Fibroblast of skin of back (primary cell): ENCODE measurements at regions not wholly inside any gene's neighbourhood (a gene's known extent, or its start where the extent isn't known, plus 50 kb on each side); places are given as distances from the start of the nearest gene placed in this dataset.

Experiments used
- DNase-seq: peaks from one replicate; pipeline ENCODE4 v3.0.0-alpha.2; 2013

DNA sequence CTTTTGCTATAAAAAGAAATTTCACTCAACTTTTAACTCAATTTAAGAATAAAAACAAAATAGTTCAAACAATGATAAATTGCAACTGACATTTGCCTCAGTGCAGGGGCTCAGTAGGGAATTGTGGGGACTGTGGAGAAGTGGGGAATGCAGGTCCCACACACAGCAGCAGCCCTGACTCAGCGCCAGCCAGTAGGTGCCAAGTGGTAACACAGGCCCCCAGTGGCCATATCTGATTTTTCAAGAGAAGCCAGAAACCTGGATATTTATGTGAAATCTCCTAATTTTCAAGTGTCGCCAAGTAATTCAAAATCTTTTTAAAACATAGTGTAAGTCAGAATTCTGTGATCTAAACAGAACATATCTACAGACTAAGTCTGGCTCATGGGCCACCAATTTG lies 186.3 kb downstream of the EN1 start:
- peak; percentile 19 for DNase-seq

DNA sequence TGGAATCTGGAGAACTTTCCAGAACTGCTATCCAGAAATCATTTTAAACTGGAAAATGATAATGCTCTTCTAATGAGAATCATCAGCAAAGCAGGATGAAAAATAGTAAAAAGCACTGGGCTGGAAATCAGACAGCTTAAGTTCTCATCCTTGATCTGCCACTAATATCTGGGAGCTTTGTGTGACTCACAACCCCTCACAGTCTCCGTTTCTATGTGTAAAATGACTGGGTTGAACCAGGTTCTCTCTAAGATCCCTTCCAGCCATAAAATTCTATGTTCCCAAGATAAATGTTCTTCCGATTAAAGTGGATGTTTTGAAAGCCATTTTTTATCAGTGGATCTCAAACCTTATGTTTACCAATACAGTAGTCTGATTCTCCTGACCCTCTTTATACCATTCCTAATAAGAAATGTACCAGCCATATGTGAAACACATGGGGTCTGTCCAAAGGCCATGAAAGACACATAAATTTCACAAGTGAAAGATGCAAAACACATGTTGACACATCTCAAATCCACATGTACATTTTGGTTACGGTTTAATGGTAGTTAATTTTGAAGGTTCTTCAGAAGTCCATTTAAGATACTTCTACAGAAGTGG lies 188.8 kb downstream of the EN1 start:
- no peak for DNase-seq

DNA sequence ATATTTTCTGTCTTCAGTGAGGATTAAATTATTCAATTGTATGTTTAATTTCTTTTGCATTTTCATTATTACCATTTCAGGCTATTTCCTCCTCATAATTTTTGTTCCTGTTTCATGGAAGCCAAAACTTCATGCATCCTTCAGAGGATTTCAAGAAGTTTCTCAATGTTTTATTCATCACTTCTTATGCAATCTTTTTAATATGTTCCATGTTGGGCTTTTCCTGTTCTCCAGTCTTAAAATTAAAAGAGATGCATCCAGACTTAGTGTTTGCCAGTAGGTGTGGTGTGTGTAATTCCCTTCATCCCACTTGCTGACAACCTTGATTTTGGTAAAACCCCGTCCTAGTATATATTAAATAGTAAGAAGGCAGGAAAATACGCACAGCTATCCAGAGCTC lies 190.0 kb downstream of the EN1 start:
- no peak for DNase-seq

DNA sequence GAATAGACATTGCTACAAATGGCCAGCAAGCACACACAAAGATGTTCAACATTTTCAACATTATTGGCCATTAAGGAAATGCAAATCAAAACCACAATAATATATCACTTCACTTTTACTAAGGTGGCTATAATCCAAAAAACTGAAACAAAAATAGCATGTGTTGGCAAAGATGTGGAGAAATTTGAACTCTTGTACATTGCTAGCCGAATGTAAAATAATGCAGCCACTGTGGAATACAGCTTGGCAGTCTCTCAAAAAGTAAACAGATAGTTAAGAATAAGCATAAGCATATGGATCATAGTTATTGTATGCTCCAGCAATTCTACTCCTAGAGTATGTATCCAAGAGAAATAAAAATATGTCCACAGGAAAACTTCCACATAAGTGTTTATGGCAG lies 192.5 kb downstream of the EN1 start:
- DNase-seq, result peak; percentile 40

DNA sequence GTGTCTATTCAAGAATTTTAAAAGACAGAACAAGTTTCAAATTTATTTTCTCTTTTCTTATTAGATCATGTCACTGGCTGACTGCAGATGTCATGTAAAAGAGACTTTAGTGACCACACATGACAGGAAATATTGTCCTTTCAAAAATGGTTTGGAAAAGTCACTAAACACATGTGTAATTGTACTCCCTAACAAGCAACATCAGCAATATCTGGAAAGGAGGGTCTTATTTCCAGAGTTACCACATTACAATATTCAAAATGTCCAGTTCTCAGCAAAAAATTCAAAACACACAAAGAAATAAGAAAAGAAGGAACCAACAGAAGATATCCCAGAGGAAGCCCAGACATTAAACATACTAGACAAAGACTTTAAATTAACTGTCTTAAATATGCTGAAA lies 197.1 kb downstream of the EN1 start:
- DNase-seq, result no peak

DNA sequence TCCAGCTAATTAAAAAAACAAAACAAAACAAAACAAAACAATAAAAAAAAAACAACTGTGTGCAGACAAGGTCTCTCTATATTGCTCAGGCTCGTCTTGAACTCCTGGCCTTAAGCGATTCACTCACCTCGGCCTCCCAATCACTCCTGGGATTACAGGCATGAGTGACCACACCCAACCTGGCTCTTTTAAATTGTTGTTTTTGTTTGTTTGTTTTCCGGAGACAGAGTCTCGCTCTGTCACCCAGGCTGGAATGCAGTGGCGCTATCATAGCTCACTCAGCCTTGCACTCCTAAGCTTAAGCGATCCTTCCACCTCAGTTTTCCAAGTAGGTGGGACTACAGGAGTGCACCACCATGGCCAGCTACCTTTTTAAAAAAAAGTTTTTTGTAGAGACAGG lies 201.6 kb downstream of the EN1 start:
- DNase-seq, result no peak

DNA sequence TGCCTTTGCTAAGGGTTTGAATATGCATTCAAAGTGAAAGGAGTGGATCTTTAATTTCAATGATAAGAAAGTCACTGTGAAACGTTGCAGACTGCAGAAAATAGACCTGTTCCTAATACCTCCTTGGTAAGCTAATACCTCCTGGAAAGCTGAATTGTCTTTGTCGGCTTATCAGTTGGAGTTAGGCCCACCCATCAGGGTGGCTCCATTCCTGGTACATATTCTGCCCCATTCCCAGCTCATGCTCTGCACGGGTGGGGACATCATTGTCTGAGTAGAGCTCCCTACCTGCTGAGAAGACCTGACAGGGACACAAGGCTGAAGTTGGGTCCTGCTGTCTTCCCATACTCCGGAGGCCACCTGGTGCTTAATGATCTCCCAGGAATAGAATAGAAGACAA lies 203.3 kb downstream of the EN1 start:
- no peak for DNase-seq

DNA sequence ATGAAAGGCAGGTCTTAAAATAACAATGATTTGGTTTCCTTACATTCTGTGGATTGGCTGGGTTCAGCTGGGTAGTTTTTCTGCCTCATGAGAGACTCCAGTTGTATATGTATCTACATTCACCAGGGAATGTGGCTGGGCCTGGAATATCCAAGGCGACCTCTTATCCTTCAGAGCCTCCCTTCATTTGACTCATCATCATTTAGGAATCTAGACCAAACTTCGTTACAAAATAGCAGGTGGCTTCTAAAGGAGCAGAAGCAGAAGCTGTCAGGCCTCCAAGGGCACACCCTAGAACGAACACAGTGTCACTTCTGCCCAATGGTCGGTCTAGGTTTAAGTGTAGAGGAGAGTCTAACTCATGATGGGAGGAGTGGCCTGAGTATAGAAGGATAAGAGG lies 204.2 kb downstream of the EN1 start:
- no peak for DNase-seq

DNA sequence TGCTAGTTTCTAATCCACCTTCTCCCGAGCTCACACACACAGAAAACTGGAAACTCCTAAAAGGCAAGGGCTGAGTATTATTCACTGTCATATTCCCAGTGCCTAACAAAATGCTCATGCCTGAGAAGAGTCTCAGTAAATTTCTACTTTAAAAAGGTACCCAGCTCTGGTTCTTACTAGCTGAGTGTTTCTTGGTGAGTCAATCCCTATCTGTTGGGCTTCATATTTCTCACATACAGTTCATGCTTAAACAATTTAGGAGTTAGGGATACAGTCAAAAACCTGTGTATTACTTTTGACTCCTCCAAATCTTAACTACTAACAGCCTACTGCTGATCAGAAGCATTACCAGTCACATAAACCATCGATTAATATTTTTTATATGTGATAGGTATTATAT lies 204.9 kb downstream of the EN1 start:
- DNase-seq, result peak; percentile 40

DNA sequence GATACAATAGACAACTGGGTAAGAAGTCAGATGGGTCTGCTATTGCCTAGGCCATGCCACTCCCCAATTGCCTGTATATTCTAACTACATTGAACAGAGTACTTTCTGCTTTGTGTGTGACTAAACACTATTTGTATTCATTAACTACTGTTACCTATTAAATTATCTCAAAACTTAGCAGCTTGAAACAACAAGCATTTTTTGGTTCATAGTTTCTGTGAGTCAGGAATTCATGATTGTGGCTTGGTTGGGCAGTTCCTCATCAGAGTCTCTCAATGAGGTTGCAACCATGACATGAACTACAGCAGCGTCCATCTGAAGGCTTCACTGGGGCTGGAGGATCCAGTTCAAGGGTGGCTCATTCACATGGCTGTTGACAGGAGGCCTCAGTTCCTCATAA lies 205.7 kb downstream of the EN1 start:
- peak; percentile 15 for DNase-seq

DNA sequence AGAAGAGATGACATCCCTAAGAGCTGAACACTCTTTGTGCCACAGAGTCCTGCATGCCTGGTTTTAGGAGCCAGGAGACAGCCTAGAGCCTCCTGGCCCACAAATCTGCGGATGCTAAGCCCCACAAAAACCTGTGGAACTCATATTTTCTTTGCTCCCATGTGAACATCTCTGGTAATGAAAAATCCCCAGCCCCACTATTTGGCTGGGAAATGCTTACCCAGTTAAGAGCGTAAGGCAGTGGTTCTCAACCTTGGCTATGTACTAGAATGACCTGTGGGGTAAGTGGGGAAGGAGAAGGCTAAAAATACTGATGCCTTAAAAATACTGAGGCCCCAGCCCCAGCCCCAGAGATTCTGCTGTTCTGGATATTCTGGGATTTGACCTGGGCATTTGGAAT lies 208.1 kb downstream of the EN1 start:
- DNase-seq, result no peak

DNA sequence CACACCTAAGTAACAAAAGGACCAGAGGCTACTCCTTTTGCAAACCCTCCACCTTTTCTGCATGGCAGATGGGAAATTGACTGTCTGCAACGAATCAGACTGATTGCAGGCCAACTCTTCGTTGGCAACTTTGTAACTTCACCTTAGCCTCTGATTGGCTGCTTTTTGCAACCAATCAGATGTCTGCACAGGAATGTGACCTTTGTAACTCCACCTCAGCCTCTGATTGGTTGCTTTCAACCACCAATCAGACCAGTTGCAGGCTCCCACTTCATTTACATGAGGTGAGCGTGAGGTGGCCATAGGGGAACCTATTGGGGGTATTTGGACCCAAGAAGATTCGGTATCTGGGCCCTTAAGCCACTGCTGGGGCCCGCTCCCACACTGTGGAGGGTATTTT lies 209.0 kb downstream of the EN1 start:
- DNase-seq, result no peak

DNA sequence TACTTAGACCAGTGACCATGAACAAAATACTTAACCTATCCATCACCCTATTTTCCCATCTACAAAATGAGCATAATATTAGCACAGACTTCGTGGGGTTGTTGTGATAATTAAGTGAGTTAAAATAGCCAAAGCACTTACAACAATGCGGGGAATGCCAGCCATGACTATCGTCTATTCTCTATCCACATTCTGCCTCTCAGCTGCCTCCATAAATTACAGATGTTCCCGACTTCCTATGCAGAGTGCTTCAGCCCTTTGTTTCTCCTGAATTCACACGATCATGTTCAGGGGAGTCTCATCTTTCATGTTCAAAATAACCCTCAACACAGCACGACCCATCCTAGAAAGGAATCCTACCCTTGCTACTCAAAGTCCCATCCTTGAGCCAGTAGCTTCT lies 211.6 kb downstream of the EN1 start:
- no peak for DNase-seq

DNA sequence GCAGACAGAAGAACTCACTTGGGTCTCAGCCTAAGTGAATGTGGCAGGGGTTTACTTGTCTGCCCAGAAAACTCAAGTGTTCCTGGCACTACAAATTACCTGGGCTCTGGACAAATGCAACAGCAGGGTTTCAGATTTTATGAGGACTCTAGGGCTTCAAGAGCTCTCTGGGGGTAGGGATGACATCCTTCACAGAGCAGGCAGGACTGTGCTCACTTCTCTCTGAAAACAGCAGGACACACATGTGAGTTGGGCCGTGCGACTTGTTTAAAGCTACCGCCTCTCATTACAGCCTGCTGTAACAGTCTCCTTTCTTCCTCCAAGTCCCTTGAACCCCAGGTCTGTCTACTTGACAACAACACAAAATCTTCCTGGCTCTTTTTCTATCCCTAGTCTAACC lies 212.6 kb downstream of the EN1 start:
- DNase-seq, result no peak

DNA sequence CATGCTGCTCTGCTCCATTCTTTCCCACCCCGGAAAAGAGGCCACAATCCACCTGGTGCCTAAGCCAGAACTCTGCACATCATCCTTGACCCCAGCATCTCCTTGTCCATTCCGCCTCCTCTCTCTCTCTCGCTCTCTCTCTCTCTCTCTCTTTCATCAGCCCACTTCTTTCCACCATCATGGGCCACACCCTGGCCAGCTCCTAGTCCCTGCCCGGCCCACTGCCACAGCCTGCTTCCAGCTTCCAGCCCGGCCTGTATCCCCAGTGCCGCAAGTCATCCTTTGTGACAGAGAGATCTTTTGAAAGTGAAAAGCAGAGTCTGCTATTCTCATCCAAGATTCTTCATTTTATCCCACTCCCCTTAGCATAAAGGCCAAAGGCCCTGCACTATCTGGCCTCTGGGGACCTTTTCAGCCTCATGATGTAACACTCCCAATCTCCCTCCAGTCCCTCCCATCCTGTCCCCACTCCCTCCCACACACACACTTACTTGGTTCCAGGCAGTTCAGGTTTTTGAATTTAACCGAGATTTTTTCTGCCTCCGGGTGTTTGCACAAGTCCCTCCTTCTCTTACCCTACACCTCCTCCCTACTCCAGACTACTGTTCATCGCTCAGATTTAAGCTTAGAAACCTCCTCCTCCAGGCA lies 214.0 kb downstream of the EN1 start:
- DNase-seq, result no peak

DNA sequence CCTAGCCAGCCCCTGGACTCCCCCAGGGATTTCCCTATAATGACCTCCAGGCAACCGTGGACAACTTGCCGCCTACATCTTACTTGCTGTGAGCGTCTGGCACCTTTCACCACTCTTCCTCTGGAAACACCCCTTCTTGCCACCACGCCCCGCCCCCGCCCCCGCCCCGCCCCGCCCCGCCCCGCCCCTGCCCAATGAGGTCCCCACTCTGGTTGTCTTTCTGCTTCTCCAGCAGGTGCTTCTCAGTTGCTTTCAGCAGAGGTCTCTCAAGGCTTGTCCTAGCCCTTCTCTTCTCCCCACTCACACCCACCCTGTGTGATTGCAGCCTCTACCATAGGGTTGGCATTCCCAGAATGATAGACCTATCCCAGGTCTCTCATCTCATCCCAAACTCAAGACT lies 214.5 kb downstream of the EN1 start:
- DNase-seq, result no peak

DNA sequence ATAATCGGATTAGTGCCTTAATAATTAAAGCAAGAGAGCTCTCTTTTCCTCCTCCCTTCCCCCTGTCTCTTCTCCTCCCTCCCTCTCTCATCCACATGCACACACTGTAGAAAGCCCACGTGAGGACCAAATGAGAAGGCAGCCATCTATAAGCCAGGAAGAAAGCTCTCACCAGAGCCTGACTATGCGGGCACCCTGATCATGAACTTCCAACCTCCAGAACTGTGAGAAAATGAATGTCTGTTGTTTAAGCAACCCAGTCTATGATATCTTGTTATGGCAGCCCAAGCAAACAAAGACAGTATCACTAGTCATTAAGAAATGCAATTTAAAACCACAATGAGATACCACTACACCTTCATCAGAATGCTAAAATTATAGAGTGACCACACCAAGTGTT lies 220.3 kb downstream of the EN1 start:
- no peak for DNase-seq

DNA sequence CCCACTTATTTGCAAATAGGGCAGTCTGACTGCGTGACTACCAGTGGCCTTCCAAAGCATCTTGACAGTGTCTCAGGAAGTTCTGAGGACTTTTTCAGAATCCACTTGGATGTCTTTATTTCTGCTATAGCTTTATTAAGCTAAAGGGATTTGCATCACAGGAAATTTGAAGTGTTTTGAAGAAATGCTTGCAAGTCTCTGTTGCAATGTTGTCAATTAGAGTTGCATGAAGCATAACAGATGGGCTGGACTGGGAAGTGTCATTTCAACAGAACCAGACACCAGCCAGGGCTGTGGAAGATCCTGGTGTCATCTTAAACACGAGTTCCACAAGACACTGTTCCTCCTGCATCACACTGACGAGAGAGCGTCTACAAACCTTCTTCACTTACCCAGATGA lies 224.5 kb downstream of the EN1 start:
- no peak for DNase-seq

DNA sequence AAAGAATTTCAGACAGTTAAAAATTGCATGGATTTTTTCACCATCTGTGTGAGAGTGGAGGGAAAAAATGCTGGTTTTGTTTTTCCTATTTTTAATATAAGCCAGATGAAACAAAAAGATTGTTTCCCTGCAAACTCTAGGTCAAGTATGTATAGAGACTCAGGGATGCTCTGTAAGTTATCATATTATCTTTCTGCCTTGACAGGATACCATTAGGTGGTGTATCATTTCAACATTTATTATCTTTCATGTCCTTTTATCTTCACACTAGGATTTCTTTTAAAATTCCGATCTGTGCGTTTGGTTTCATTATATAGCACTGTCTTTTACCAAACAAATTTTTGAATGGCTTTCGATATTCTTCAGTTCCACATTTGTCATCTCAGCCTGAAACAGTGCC lies 225.3 kb downstream of the EN1 start:
- no peak for DNase-seq

DNA sequence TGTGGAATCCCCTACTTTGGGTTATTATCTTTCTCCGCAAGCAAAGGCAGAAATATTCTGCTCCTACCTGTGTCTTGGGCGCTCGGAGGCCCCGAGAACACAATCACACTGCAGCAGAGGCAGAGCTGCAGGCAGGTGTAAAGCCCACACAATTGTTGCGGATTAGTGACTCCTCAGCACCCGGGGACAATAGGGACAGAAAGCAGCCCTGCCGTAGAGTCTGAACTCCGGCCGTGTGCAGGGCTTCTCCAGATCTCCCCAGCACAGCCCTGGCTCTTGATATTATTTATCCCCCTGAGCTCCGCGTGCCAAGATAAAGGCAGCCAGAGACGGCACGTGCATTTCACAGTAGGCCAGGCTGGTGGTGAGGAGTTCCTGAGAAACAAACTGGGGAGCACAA lies 229.2 kb downstream of the EN1 start:
- DNase-seq, result no peak

DNA sequence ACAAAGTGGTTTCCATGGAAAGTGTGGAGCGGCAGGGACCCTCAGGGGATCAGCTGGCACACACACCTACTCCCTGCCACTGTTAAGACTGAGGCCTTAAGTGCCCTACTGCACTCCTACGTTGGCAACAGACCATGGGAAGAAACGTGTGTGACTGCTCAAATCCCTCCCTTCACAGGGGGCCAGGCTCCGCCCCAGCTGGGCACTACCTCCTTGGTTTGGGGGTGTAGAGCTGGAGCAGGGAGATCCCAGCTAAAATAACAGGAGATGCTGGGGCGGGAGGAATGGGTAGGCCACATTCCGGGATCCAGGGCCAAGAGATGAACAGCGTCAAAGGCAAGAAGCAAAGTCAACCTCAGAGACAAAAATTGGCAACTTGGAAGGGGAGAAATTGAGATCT lies 231.0 kb downstream of the EN1 start:
- DNase-seq, result no peak

DNA sequence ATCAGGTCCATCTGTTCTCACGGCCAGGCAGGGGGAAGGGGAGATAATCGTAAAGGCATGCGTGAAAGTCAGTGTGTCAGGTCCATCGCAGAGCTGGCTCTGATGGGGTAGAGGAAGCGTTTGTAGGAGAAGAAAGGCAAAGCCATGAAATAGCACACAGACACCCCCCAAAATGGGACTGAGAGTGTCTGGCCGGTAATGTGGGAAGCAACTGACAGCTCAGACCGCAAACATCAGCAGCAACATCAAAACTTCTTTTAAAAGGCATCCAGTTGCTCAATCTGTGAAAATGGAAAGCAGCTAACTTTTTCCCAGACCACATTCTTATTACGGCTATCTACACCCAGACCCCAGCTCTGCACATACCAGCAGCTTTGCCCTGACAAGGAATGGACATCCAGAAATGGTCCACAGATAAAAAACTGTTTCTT lies 232.6 kb downstream of the EN1 start:
- peak; percentile 49 for DNase-seq

DNA sequence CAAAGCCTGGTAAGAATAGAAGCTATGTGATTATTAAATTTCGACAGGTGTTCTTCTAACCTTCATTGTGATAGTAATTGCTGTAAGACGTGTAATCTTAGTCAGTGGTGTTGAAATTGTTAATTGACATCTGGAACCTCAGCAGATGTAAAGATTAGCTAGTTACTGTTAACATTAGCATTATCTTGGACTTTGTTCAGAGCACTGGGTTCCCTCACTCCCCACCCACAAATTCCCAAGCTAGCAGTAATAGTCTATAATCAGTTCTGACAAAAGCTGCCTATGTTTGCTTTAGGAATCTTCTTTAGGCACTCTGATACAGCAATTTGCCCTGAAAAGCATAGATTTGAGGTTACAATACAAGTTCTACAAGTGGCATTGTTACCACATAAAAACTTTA lies 233.7 kb downstream of the EN1 start:
- DNase-seq, result no peak

DNA sequence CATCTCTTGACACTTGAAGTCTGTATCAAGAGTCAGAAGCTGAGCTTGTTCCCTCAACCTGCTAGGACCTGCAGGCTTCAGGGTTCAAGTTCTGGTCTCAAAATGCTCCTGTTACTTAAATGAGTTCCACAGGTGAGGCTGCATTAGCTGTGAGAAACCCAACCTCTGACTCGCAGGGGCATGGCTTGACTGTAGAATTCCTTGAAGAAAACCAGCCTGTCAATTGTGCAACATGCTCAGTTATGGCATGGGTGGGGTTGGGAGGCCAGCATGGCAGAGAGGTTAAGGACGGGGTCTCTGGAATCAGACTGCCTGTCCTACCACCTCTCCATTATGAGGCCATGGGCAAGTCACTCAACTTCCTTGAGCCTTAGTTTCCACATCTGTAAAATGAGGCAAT lies 235.8 kb downstream of the EN1 start:
- DNase-seq, result no peak

DNA sequence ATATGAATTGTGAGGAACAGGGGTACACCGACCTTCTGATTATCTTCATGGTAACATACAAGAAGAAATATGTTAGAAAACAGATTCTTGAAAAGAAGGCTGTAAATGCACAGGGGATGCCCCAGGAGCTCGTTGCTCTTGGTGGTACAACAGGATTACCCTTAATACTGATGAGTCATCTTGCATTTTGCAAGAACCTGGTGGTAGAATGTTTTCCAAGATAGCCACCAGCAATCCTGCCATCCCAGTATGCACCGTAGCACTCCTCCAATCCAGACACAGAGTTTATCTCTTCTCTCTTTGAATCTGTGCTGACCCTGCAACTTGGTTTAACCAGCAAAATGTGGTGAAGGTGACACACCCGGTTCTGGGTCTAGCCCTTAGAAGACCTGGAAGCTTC lies 238.3 kb downstream of the EN1 start:
- DNase-seq, result no peak
